HG03442 (cell line): ENCODE measurements at regions not wholly inside any gene's neighbourhood (a gene's known extent, or its start where the extent isn't known, plus 50 kb on each side); places are given as distances from the start of the nearest gene placed in this dataset.

Experiments used
- ATAC-seq: cut with Tn5 transposase; IDR thresholded peaks from one replicate; pipeline ENCODE4 v1.9.1; 2021; ENCODE audit warnings: mild to moderate bottlenecking, moderate library complexity; ENCODE audit not compliant: unreplicated experiment

DNA sequence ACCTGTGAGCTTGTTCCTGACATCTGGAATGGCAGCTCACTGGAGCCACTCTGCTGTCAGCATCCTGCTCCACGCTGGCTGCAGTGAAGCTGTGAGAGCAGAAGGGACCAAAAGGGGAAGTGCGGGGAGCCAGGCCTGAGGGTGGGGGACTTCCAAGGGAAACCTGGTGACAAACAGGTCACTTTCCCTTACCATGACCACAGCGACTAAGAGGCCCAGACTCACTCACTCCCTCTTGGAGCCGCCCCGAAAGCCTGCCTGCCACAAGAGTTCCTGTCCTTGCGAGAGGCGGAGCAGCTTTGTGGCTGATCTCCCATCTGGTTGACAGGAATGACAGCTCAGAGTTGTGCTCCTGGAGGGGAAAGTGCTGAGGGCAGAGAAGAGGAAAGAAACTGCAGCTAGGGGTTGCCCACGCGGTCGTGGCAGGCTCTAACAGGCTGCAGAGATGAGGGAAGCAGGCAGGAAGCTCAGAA, 183.8 kb upstream of the NTM start:
- peak; percentile 94 for ATAC-seq

DNA sequence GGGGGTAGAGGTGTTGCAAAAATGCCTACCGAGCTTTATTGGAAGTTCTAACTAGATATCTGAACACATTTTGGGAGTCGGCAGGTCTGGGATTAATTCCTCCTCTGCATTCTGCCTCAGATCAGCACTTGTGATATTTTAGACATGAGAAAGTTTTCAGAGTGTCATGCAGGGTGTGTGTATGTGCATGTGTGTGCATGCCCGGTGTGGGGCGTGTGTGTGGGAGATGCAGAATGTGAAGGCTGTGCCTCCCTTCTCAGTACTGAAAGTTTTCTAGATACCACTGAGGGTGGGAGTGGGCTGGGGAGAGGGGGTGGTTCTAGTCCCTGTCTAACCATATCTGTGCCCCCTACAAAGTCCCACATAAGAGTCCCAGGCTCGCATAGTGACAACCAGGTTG, 180.0 kb upstream of the NTM start:
- ATAC-seq = no peak

DNA sequence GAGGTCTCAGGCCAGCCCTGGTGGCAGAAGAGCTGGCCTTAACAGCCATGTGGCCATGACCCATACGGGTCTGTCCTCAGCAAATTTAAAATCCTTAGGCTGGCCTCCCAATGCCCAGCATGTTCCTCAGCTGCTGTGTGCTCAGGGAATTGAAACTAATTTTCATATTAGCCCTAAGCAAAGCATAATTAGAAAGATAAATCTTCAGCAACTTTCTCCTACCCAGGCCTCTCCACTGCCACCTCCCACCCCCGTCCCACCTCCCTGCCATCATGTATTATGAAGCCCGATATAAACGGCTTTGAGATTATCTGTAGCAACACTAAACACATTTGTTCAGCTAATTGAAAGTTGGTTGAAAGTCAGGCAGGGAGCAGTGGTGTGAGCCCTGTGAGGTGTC, 178.8 kb upstream of the NTM start:
- no peak for ATAC-seq

DNA sequence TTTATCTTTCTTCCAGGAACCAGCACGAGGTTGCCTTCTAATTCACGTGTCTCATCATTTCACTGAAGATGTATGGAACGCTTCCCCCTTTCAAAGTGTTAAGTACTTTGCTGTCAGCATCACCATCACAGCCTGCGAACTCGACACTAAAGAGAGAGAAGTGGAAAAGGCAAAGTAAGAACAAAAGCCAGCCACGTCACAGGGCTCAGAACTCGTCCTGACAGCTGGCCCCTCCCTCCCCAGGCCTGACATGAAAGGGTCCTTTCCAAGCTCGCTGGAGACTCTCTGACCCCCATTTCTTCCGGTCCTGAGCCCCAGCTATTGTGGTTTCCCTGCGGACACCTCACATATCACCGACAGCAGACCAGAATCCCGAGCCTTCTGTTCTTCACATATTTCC, 177.8 kb upstream of the NTM start:
- ATAC-seq = no peak

DNA sequence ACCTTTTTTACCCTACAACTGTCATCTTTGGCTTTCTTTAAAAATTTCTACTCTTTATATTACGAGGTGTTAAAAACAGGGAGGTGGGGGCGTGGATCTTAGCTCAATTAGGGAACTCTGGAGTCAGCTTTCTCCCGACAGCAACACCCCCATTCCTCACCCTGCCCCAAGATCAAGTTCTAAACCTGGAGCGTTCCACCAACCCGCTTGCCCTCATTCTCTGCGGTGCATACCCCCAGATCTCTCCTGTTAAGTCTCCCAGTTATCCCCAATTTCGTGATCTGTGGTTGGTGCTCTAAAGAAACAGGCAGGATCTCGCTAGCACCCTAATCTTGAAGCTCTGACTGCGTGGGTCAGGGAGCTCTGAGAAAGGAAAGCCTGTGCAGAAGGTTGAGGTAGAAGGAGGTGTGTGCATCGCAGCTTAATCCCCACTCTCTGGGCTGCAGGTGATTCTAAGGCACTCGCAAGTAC, 177.3 kb upstream of the NTM start:
- no peak for ATAC-seq

DNA sequence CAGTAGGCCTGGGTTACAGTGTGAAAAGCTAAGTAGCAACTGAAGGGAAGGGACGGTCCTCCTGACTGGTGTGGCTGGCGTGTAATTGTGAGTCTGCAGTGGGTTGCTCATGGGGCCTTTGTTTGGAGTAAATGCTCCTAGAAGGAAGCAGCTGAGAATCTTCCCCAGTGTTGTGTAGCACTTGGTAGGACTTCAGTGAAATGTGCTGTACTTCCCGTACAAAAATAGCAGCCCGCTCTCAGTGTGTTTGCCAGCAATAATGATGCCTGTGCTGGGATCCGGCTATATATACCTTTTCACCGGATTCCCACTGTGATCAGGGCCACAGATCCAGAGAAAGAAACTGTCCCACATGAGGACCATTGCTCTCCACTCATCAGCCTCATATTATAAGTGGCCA, 175.7 kb upstream of the NTM start:
- ATAC-seq = no peak

DNA sequence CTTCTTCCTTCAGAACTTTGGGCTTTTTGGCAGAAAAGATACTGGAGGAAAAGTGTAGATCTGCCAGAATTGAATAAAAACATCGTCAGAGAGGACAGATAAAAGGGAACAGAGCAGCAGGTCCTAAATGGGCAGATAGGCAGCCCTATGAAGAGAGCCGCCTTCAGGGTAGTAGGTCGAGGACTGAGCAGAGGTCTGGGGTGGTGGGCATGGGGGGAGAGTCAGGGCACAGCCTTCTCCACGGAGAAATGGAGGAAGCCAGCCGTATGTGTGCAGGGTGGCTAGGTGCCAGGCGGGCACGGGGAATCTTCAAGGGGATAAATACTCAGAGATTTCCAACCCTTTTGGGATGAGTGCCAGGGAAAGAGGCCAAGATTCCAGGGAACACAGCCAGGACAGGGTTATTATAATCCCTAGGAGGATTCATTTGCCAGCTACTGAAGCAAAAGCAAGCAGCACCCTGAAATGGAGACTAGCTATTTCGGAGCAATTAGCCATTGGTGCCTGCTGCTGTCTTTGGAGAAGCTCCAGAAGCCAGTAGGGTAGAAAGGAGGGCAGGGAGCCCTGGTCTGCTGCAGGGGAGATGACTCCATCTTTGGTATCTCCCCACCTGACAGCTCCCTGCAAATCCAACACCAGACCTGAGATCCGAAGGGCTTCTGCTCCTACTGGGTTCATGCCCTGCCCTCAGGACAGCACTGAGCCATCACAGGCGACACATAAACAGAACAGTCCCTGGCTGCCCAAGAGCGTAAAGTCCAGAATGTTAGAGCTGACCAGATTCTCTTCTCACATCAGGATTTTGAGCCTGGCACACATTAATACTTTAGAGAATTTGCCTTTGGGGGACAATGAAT, 174.5 kb upstream of the NTM start:
- no peak for ATAC-seq

DNA sequence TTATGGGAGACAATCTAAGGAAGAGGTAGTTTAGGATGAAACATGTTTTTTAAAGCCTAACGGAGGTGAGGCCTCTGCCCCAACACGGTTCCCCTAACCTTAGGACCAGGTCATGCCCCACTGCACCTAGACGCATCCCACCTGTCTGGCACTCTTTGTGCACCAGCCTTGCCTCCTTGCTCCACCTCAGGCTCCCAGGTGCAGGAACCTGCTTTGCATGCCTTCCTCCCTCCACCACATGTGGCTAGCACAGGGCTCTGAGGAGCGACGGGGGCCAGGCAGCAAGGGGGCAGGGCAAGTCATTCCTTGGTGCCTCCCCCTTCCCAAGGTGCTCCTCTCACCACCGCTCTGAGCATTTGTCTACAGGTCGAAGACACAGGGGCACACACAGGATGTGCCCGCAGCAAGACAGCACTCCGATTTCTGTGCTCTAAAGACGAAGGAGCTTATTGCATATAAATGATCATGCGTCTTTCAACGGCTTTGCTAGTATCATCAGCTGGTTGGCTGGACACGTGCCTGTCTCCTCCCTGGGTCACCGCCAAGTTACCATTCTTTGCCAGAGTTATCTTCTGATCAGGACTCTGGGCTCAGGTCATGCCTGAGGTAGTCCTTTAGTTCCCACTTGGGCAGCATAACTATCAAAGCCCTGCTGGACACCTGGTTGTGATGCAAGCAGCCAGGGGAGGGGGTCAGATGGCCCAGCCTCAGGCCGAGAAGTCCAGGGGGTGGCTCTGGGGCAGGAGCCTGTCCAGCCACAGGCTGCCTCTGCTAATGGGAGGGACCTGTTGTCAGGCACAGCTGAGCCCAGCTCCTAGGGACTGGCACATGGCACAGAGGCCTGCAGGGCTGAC, 172.0 kb upstream of the NTM start:
- ATAC-seq = no peak

DNA sequence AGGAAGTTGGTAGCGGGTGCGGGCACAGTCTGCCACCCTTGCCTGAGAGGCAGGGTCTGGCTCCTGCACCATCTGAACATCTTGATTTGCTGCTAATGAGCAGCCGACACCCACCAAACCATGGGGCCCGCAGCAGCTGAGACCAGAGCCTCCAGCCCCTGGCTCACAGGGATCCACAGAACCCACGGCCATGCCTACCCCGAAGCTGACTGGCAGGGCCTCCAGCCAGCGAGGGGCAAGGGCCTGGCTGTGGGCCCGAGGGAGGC, 171.5 kb upstream of the NTM start:
- no peak for ATAC-seq

DNA sequence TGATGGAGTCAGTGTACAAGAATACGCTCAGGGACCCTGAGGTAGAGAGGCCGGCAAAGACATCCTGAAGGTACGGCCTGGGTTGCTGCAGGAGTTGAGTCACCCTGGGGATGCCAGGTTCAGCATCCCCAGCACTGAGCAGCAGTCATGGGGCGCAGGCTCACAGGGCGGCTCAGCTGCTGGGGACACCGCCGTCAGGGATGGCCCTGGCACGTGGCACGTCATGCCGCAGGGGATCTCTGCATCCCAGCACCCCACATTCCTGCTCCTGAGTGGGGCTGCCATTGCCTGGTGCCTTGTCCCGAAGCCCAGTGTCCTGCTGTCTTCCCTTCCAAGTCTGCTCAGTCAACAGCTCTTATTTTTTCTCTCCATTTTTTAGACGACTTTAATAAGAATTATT, 168.7 kb upstream of the NTM start:
- ATAC-seq = no peak

DNA sequence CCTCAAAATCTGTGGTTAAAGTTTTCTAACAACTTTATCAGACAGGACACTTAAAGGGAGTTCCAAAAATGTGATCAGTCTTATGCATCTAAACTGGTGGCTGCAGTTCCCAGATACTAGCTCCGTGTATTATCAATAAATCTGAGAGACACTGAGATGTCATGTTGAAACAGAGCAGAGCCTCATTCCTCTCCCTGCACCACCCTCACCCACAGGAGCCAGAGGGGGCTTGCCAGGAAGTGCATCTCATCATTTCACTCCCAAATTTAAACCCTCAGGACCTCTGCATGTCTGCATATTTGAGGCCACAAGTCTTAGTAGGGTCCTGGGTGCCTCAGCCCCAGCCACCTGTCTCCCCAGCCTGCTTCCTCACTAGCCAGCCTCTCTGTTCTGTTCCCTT, 167.4 kb upstream of the NTM start:
- no peak for ATAC-seq

DNA sequence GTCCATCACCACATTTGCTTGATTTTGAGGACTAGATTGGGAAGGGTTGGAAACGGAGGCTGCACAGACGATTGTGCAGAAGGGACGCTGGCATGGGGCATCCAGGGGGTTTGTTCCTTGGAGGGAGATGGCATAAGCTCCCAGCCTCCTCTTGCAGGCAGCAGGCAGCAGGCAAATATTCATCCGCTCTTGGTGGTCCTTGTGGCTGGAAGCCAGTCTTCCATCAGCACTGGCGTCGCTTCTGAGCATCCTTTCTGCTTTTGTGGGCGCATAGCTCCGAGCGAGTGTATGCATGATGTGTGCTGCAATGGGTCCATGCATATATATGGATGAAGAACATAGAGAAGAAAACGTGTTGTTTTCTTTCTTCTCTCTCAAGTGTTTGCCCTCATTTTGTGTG, 166.1 kb upstream of the NTM start:
- ATAC-seq = no peak

DNA sequence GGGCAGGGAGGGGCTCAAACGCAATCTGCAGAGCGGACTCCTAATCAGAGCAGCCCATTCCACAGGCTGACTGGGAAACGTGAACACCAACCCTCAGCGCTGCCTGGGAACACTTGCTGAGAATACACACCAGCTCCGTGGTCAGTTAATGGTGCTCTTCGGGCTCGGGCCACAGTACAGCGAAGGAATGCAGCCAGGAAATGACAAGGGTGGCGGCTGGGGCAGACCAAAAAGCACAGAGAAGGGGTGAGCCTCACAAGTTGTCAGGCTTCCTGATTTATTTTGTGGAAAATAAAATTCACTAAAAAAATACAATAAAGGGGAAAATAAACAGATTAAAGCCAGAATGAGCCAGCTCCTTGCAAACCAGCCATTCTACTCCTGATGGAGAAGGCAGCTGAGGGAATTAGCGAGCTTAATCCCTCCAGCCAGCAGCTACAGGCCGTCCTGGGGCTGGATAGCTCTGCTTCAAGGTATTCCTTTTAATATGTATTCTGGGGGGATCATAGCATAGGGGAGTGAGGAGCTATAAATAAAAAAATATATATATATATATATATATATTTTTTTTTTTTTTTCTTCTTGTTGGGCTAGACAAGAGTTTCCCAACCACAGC, 165.5 kb upstream of the NTM start:
- no peak for ATAC-seq

DNA sequence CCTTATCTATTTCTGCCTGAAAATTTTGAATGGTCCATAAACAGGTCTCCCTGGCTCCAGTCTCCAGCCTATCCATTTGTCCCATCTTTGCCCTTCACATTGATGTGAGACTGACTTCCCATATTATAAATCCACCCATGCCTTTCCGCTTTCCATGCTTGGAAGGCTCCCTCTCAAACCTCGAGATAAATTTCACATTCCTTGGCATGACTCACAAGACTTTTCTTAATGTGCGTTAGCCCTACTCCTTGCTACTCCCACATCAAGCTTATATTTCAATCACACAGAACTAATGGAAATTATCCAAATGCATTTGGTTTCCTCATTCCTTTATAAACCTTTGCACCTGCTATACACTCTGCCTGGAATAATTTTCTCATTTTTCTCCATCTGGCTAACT, 163.7 kb upstream of the NTM start:
- ATAC-seq = no peak

DNA sequence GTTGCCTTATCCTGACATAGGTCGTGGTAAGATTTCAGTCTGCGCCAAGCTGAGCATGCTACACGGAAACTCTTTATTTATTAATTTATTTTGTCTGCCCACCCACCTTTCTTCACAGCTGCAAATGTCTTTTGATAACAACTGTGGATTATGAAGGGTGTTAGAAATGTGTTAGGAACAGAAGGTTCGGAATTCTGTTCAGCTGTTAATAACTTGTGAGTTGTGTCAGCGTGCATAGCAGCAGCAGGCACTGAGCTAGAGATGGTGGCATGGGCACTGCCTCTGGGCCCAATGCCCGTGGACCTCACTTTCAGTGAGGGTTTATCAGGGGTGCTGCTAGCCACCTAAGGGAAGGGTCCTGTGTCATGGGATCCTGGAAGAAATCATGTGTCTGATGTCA, 162.5 kb upstream of the NTM start:
- ATAC-seq = no peak

DNA sequence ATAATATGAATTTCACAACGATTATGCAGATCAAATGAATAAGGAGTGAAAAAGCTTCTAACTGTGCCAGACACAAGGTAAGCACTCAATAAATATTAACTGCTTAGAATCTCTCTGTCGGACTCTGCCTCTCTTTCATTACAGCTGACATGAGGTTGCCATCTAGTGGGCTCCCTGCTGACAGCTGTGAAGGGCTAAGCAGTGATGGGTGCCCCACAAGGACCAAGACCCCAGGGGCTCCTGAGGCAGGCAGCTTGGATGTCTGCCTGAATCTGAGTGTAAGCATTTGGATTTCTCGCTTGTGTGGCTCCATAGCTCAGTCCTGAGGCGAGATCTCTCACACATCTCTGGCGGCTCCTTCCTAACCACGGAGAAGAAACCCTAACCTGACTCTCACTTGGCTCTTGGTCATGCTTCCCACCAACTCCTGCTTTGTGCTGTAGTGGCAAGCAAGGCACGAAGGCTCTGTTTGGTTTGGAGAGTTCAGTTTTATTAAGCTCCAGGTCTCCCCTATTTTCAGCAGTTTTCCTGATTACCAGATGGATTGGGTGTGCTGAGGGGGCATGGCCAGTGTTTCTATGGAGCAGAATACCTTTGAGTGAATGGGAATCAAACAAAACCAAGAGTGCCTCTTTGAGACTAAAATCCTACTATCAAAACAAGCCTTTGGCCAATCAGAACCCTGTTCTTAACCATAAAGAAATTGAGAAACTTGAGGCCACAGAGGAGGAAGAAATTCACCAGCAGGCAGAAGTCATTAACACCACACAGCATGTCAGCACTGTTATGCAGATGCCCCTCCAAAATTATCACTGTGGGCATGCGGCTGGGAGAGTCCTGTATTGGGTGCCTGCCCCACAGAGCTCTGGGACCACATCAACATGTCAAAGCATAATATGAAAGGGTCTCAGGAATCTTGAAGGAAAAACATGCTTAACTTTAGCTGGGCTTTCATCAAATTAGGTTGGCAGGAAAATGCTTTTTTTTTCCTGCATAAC, 152.8 kb upstream of the NTM start:
- ATAC-seq = no peak

DNA sequence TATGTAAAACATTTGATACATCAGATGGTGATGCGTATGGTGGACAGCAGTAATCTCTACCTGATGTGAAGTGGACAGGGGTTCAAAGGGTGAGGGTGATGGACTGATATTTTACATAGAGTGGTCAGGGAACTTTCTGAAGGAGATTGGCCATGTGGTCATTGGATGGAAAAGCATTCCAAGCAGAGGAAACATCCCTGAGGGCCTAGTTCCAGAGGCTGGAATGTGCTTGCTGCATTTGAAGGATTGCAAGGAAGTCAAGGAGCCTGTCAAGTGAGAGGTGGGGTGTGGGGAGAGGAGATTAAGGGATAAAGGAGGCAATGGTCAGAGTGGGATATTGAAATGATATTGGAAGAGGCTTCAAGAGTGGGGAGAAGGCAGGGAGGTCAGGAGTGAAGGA, 151.9 kb upstream of the NTM start:
- ATAC-seq = no peak

DNA sequence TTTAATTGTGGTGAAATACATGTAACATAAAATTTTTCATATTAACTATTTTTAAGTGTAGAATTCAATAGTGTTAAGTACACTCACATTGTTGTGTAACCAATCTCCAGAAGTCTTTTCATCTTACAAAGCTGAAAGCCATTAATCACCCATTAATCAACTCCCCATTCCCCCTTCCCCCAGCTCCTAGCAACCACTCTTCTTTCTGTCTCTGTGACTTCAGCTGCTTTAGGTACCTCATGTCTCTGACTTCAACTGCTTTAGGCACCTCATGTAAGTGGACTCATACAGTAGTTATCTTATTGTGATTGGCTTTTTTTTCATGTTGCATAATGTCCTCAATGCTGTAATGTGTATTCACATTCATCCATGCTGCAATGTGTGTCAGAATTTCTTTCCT, 150.8 kb upstream of the NTM start:
- ATAC-seq = no peak

DNA sequence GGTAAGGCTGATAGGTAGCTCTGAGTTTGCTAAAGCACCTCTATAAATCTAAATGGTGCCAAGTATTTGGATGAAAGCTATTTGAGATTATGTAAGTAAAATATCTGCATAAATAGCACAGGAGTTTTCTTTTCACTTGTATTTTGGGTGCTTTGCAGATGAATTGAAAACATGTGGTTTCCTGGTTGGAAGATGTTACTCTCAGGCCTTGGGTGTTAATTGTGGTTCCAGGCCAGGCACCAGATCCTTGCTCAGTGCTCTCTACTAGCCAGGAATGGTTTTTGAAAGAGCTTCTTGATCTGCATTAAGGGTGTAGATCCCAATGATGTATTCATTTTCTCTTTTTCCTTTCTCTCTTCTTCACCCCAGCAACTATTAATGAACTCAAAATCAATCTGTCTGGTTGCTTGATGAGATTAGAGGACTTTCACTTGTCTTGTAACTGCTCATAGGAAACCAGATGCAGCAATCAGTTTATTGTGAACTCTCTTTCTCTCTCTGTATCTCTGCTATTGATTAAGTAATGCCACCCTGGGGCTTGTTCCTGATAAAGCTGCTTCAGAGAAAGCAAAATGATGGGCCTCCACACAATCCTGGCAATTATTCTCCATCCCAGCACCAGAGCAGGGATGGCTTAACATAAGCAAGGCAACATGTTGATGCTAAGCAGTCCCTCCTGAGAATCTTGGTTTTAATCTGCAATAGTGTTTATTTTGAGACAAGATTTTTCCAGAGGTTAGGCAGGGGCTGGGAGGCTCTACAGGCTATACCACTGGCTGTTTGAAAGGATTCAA, 147.0 kb upstream of the NTM start:
- no peak for ATAC-seq

DNA sequence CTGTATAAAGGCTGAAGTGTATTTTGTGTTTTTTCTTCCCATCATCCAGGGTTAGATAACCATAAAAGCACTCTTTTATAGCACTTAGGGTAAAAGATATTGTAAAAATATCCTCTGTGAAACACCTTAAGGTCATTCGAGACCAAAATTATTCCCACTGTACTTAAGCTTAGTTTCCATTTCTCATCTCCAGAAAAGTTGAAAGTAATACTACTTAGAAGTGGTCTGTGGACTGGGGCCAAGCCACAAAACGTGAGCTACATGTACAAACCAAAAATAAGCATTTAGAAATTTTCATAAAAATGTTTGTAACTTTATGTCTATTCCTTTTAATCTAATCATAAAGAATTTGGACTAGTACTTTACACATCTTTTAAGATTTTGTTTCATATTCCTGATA, 142.0 kb upstream of the NTM start:
- no peak for ATAC-seq
